ENCODE measurements at regions not wholly inside any gene's neighbourhood (a gene's known extent, or its start where the extent isn't known, plus 50 kb on each side); places are given as distances from the start of the nearest gene placed in this dataset.

DNA sequence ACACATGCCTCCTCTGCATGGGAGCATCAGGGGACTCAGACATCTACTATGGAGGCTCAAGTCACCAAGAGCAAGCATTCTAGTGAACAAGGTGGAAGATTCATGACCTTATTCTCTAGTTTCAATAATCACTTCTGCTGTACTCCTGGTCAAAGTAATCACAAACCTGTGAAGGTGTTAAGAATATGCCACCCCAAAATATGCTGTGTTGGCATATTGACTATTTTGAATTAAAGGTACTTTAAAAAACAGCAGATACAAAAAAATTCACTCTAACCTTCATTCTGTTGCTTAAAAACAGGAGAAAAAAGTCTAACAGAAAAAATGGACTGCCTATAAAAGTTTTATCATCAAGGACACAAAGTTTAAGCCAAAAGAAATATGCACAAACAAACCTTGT, 607.8 kb upstream of the TYRP1 start:
- no peak overlapping the region for H3K4me2 ChIP-seq (ENCODE audit: insufficient read depth, low read length)

More for the DNA sequence above, 607.8 kb upstream of the TYRP1 start:
- ChIA-PET CTCF (no interaction called here), POLR2A (no interaction called here)
- Histone ChIP-seq H3K36me3 (ENCODE audit: control insufficient read depth in 2 of 2, extremely low read depth in 1 of 2, insufficient read depth in 2 of 2, low read length in 2 of 2) (no peaks in the 10 kb centered on the region), H3K4me1 (ENCODE audit: control insufficient read depth, extremely low read depth, insufficient read depth, low read length) (no peaks in the 10 kb centered on the region), H3K9ac (replicated peaks; ENCODE audit: extremely low read depth, insufficient read depth, low read length) (no peak overlapping the region), H3K27me3 (ENCODE audit: control insufficient read depth in 2 of 2, insufficient read depth in 2 of 2, low read length in 2 of 2) (no peaks in the 10 kb centered on the region), H3K79me2 (ENCODE audit: control insufficient read depth, insufficient read depth, low read length) (no peaks in the 10 kb centered on the region), H4K20me1 (replicated peaks; ENCODE audit: control insufficient read depth, extremely low read depth, insufficient read depth, low read length) (no peaks in the 10 kb centered on the region), H3K4me3 (replicated peaks in 1 of 3; ENCODE audit: insufficient read depth in 1 of 3, low read depth in 1 of 3, low read length in 3 of 3) (no peak overlapping the region), H3K9me1 (replicated peaks; ENCODE audit: control insufficient read depth, extremely low read depth, insufficient read depth, low read length) (no peaks in the 10 kb centered on the region), H2AFZ (ENCODE audit: low read depth, low read length) (no peak overlapping the region), H3K9me3 (replicated peaks; ENCODE audit: control insufficient read depth, insufficient read depth, low read length) (no peaks in the 10 kb centered on the region), H3K27ac (ENCODE audit: insufficient read depth, low read depth, low read length) (no peak overlapping the region)
- FAIRE-seq, result no peak
- intact Hi-C loops (cut with micrococcal nuclease), result no loop called here
- BruUV-seq (replicated peaks), result no TSS peak
- TF ChIP-seq GATA2 (IDR thresholded peaks at IDR 0.05; ENCODE audit: insufficient read depth, insufficient read length, low read depth, low read length) (no peak), JUN (IDR thresholded peaks at IDR 0.05; ENCODE audit: borderline replicate concordance, insufficient read depth, insufficient read length, low read depth) (no peak), POLR2A (IDR thresholded peaks at IDR 0.05; ENCODE audit: low read depth, low read length) (no peak), FOS (IDR thresholded peaks at IDR 0.05; ENCODE audit: borderline replicate concordance, insufficient read depth, low read length) (no peak)
- TF ChIP-seq, protein P1, sequence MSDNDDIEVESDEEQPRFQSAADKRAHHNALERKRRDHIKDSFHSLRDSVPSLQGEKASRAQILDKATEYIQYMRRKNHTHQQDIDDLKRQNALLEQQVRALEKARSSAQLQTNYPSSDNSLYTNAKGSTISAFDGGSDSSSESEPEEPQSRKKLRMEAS (IDR thresholded peaks at IDR 0.05; ENCODE audit: insufficient read depth, insufficient read length), result no peak
- TF ChIP-seq, protein P2, sequence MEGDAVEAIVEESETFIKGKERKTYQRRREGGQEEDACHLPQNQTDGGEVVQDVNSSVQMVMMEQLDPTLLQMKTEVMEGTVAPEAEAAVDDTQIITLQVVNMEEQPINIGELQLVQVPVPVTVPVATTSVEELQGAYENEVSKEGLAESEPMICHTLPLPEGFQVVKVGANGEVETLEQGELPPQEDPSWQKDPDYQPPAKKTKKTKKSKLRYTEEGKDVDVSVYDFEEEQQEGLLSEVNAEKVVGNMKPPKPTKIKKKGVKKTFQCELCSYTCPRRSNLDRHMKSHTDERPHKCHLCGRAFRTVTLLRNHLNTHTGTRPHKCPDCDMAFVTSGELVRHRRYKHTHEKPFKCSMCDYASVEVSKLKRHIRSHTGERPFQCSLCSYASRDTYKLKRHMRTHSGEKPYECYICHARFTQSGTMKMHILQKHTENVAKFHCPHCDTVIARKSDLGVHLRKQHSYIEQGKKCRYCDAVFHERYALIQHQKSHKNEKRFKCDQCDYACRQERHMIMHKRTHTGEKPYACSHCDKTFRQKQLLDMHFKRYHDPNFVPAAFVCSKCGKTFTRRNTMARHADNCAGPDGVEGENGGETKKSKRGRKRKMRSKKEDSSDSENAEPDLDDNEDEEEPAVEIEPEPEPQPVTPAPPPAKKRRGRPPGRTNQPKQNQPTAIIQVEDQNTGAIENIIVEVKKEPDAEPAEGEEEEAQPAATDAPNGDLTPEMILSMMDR (IDR thresholded peaks at IDR 0.05; ENCODE audit: extremely low read depth in 1 of 2, insufficient read depth in 1 of 2, low read depth in 1 of 2, low read length in 2 of 2), result no peak
- no peak for DNase-seq (ENCODE audit: low read depth, low spot score)
- dilution Hi-C loops (cut with MboI; ENCODE audit: extremely low pct_ligation_motif_present, low sequenced_read_pairs), result no loop called here
